NCI-H1930 (cell line): ENCODE measurements at regions not wholly inside any gene's neighbourhood (a gene's known extent, or its start where the extent isn't known, plus 50 kb on each side); places are given as distances from the start of the nearest gene placed in this dataset.

Experiments
- DNase-seq, 2 experiments: peaks; one replicate each; lab custom pipeline; 2025; lab: John Stamatoyannopoulos, UW

DNA sequence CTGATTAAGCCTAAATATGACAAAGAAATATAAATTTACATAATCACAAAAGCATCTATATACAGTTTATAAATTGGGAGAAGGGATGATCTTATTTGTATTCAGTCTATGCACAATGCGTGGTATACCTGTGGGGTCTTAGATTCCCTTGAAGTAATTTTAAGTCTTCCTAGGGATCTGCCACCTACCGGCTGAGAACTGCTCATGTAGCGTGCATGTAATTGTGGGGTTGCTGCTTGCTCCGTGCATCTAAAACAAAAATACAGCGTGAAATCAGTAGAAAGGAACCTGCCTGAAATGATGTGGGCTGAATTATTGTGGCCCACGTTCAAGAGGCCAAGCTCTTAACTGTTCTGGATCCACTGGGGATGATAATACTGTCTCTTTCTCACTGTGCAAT, 187.3 kb downstream of the MBOAT1 start:
- DNase-seq = no peak

DNA sequence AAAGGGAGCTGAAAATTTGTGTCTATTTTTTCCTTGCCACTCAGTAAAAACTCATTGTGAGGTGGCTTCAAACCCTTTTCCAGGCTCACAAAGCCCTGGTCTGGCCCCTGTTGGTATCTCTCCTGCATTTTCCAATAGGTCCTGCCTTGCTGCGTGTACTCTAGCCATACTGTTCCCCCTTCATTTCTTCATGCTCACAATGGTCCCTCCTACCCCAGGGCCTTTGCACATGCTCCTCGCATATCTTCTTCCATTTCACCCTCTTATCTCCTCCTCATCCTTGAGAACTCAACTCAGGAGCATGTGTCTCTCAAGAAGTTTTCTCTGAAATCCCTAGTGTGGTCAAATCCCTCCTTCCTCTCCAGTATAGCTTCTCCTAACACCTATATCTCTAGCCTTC, 186.6 kb downstream of the MBOAT1 start:
- no peak for DNase-seq

DNA sequence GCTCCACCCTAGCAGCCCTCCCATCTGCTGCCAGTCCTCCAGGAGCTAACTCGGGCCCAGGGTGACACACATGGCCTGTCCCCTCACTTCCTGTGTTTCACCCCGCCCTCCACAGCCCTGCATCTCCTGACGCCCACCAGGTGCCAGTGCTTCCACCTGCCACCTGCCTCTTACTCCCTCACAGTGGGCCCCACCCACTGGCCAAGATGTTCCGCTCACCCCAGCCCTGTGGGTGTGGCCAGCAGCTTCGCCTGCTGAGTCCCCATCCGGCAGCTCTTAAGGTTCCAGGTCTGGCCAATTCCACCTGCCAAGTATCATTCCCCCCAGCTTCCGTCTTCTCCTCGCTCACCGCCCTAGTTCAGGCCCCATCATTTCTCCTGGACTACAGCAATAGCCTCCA, 184.1 kb downstream of the MBOAT1 start:
- DNase-seq = no peak

DNA sequence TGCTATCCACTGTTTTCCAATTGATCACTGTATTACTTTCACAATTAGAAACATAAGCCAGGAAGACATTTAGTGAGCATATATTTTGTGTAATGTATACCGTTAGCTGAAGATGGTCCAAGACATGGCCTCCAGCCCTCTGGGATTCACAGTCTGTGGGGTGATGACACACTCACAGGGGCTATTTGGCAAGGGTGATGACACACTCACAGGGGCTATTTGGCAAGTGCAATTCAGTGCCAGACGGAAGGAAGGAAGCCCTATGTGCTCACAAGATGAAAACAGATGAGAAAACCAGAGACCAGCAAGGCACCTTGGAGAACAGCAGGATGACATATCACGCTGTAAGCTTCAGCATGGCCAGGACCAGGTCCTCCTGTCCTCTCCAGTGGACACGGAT, 183.7 kb downstream of the MBOAT1 start:
- no peak for DNase-seq

DNA sequence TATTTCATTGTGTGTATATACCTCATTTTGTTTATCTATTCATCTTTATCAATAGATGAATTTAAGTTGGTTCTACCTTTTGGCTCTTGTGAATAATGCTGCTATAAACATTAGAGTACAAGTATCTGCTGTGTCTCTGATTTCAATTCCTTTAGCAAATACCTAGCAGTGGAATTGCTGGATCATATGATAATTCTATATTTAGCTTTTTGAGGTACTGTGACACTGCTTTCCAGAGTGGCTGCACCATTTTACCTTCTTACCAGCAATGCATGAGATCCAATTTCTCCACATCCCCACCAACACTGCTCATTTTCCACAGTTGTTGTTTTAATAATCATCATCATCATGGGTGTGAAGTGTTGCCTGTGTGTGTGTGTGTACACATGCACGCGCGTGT, 182.3 kb downstream of the MBOAT1 start:
- no peak for DNase-seq

DNA sequence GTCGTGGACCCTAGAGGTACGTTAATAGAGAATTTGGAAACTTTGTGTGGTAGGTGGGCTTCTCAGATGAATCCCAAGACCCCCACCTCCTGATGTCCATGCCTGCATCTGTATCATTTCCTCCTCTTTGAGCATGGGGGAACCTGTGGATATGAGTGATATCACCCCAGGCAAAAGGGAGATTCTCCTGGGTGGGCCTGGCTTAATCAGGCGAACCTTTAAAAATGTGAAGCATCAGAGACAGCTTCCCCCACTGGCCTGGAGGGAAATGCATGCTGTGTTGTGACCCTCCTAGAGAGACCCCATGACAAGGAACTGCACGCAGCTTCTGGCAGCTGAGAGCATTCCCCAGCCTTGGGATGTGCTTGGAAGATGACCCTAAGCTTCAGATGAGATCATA, 180.9 kb downstream of the MBOAT1 start:
- DNase-seq = no peak

DNA sequence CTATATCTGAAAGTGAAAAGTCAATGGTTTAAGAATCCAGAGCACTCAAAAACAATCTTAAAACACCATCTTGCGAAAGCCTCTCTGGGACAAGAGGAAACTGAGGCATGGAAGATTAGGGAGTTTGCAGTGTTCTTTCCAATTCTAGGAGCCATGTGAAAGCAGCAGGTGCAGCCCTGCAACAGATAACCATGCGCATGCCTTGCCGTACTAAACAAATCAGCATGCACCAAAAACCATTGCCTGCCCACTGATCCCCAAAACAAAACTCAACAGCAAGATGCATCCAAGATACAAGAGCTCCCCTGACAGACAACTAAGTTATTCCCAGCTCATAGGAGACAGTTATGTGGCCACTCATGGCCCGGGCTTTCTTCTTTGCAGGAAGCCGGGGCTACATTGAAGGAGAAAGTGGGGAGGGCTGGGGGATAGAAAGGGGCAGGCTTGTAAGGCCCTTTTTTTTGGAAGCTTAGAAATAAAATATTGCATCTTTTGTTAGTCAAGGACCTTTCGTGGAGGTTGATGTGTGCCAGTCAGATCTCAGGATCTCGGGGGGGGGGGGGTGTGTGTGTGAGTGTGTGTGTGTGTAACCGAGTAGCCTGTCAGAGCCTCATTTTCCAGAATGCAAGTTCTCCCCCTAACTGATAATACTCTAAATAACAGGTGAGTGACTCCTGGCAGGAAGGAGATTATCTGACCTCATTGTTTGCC, 178.4 kb downstream of the MBOAT1 start:
- DNase-seq = no peak

DNA sequence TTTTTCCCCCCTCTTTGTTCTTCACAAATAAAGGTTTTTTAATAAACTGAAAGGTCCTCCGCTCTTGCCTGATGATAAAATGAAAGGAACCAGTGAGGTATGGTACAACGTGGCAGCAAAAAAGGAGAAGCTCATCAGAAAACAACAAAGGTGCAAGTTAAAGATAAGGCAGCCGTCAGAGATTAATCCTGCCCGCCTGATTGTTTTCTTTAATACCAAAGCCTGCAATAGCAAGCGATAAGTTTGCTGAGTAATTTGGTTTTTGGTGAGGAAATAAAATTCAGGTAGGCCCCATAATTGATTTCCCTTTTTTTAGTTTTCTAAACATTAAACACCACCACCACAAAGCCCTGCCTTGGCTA, 177.9 kb downstream of the MBOAT1 start:
- no peak for DNase-seq

DNA sequence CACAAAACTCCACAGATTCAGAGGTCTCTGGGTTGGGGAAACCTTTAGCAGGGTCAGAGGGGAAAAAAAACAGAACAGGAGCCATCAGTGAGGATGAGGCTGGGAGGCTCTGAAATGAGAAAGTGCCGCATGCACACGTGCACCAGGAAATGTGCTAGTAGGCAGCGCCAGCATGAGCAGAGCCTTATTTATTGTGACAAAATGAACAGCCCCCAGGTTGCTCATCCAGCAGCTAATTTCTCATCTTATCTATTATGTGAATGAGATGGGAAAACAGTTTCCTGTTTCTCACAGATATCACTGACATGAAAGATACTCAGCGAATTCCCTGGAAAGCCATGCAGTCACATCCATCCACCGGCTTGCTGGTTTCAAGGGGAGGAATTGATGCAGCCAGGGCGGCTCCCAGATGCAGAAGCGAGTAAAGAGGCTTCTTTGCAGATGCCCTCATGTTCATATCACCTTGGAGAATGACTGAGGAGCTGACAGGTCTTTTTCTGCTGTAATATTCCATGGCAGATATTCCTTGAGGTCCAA, 176.1 kb downstream of the MBOAT1 start:
- DNase-seq = no peak

DNA sequence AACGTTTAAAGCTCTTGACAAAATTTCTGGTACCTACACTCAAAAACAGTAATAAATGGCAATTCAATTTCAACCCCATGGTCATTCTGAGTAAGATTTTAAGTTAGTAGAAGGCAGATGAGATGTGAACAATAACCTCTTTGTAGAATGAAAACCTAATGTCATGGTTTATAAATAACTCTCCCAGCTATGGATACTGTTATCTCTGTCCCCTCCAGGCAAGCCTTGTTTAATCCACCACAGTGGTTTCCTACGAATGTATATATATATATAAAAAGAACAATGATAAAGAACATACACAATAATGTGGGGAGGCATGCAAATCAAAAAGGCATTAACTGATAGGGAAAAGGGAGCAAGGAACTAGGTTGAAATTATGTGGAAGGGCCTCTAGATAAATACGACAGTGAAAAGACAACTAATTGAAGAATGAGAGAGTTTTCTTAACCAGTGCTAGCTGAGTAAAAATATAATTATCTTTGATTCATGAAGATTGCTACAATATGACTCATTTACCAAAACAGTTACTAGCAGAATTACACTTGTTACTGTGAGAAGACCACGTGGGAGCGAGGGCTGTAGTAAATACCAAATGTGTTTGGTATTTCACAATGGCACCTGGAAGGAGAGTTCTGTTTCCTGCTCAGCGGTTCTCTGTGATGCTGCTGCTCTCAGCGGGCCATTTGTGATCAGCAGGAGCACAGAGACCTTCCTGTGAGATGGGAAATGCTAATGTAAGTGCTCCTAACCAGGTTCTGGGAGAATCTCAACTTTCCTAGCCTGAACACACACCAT, 173.7 kb downstream of the MBOAT1 start:
- DNase-seq = no peak

DNA sequence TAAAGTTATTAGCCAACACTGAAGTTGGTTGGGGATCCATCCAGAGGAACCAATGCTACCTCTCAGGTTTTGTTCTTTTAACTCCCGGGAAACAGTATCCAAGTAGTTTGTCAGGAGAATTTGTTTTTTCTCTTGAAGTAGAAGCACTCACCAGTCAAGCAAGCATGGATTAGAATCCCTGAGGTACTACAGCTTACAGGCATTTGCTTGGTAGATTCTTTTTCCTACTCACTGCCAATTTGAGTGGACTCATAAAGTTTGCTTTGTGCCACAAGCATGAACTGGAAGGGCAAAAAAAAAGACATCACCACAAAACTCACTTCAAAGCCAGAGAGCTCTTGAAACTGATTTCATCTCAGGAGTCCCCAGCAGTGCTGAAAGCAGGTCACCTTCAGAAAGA, 167.4 kb downstream of the MBOAT1 start:
- DNase-seq = no peak
